ENCODE measurements at regions not wholly inside any gene's neighbourhood (a gene's known extent, or its start where the extent isn't known, plus 50 kb on each side); places are given as distances from the start of the nearest gene placed in this dataset.
"Not testable (repeated sequence)": the region's sequence is repeated elsewhere in the genome, so short reads cannot be mapped to it uniquely, and the experiment has no call there.

DNA sequence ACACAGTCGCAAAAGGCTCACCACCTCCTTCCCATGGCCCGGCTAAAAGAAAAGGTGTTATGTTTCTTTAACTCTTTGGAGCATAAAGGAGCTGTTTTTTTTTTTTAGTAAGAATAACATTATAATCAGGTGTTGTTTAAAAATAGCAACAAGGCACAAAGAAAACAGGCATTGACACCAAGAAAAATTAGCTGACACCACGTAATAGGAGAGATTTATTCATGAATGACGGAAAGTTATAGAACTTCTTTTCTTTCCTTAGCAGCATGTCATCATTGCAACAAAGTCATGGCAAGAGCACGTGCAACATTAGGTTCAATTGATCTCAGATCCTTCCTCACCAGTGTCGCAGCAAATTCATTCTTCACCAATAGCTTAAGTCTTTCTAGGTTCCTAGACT is 302.9 kb upstream of the ZFP42 start:
- Histone ChIP-seq H3K9me3 (ENCODE audit: control insufficient read depth in 1 of 2, low read length in 2 of 2) (peaks cover 0 to 2% of the 10 kb centered on the region in 2 donors), H3K4me3 (ENCODE audit: low read depth in 1 of 2, low read length in 2 of 2) (no peak overlapping the region), H3K36me3 (ENCODE audit: control insufficient read depth in 1 of 2, insufficient read depth in 2 of 2, low read length in 2 of 2) (no peaks in the 10 kb centered on the region), H3K27ac (ENCODE audit: low read depth, low read length) (no peak overlapping the region), H3K9ac (ENCODE audit: low read depth in 1 of 2, low read length in 2 of 2) (no peak overlapping the region), H3K4me1 (ENCODE audit: control insufficient read depth in 1 of 2, insufficient read depth in 2 of 2, low read length in 2 of 2) (no peaks in the 10 kb centered on the region), H3K27me3 (ENCODE audit: control insufficient read depth in 1 of 2, insufficient read depth in 2 of 2, low read length in 2 of 2) (no peaks in the 10 kb centered on the region)

DNA sequence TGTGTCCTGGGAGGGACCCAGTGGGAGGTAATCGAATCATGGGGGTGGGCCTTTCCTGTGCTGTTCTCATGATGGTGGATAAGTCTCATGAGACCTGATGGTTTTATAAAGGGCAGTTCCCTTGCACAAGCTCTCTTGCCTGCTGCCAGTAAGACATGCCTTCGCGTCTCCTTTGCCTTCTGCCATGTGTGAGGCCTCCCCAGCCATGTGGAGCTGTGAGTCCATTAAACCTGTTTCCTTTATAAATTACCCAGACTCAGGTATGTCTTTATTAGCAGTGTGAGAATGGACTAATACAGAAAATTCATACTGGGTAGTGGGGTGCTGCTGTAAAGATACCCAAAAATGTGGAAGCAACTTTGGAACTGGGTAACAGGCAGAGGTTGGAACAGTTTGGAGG is 300.0 kb upstream of the ZFP42 start:
- not testable (repeated sequence) for H3K4me1 ChIP-seq (ENCODE audit: control insufficient read depth in 1 of 2, insufficient read depth in 2 of 2, low read length in 2 of 2); H3K27me3 ChIP-seq (ENCODE audit: control insufficient read depth in 1 of 2, insufficient read depth in 2 of 2, low read length in 2 of 2); H3K4me3 ChIP-seq (ENCODE audit: low read depth in 1 of 2, low read length in 2 of 2); H3K9me3 ChIP-seq (ENCODE audit: control insufficient read depth in 1 of 2, low read length in 2 of 2); H3K9ac ChIP-seq (ENCODE audit: low read depth in 1 of 2, low read length in 2 of 2); H3K27ac ChIP-seq (ENCODE audit: low read depth, low read length); H3K36me3 ChIP-seq (ENCODE audit: control insufficient read depth in 1 of 2, insufficient read depth in 2 of 2, low read length in 2 of 2)

DNA sequence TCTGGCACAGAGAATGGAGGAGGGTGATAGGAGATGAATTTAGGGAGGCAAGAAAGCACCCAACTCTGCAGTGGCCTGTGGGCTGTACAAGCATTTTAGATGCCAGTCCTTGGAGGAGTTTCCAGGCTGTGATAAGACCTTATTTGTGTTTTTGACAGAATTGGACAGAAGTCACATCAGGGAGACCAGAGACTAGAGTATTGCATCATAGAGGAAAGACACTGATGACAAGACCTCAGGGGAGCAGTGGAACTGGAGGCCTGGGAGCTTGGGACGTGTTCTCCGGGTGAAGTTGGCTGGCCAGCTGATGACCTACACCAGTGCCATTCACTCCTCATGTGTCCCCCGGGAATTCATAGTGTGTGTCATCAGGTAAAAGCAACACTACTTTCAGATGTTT is 284.0 kb upstream of the ZFP42 start:
- Histone ChIP-seq H3K9ac (ENCODE audit: low read depth in 1 of 2, low read length in 2 of 2) (no peak overlapping the region), H3K27ac (ENCODE audit: low read depth, low read length) (no peak overlapping the region), H3K4me3 (ENCODE audit: low read depth in 1 of 2, low read length in 2 of 2) (no peak overlapping the region), H3K9me3 (ENCODE audit: control insufficient read depth in 1 of 2, low read length in 2 of 2) (peaks cover 3 to 11% of the 10 kb centered on the region in 2 donors), H3K27me3 (ENCODE audit: control insufficient read depth in 1 of 2, insufficient read depth in 2 of 2, low read length in 2 of 2) (no peaks in the 10 kb centered on the region), H3K36me3 (ENCODE audit: control insufficient read depth in 1 of 2, insufficient read depth in 2 of 2, low read length in 2 of 2) (no peaks in the 10 kb centered on the region), H3K4me1 (ENCODE audit: control insufficient read depth in 1 of 2, insufficient read depth in 2 of 2, low read length in 2 of 2) (no peaks in the 10 kb centered on the region)

DNA sequence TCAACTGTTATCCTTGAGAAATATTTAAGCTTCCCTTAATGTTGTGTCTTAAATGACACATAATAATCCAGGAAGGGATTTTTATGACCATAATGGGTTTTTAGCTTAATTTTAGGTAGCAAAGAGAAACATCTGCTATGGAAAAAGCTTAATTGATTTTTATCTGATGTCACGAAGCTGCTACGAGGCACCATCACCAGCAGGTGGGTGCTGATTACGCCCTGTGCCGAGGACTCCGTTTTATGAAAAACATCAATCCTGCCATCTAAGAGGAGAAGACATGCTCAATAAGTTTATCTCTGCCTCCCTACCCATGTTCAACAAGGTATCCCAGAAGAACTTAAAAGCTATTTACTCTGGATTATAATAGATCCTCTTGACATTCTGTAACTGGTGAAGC is 280.6 kb upstream of the ZFP42 start:
- Histone ChIP-seq H3K4me1 (ENCODE audit: control insufficient read depth in 1 of 2, insufficient read depth in 2 of 2, low read length in 2 of 2) (no peaks in the 10 kb centered on the region), H3K27ac (ENCODE audit: low read depth, low read length) (no peak overlapping the region), H3K4me3 (ENCODE audit: low read depth in 1 of 2, low read length in 2 of 2) (no peak overlapping the region), H3K27me3 (ENCODE audit: control insufficient read depth in 1 of 2, insufficient read depth in 2 of 2, low read length in 2 of 2) (no peaks in the 10 kb centered on the region), H3K9me3 (ENCODE audit: control insufficient read depth in 1 of 2, low read length in 2 of 2) (no peaks in the 10 kb centered on the region), H3K36me3 (ENCODE audit: control insufficient read depth in 1 of 2, insufficient read depth in 2 of 2, low read length in 2 of 2) (no peaks in the 10 kb centered on the region), H3K9ac (ENCODE audit: low read depth in 1 of 2, low read length in 2 of 2) (no peak overlapping the region)

DNA sequence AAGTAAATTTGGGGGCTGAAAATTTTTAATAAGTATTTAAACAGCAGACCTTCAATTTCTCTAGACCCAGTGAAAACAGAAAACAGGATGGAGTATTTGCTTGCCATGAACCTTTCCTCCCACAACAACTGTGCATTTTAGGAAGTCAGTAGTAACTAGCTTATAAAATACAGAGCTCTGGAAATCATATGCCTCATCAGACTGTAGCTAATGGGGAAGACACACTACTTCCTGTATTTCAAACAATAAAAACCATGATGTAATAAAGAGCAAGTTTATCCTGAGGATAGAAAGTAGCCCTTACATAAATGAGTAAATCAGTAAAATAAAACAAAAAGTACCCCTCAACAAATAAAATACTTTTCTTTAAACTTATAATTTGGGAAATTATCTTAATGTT is 280.1 kb upstream of the ZFP42 start:
- Histone ChIP-seq H3K36me3 (ENCODE audit: control insufficient read depth in 1 of 2, insufficient read depth in 2 of 2, low read length in 2 of 2) (no peaks in the 10 kb centered on the region), H3K4me1 (ENCODE audit: control insufficient read depth in 1 of 2, insufficient read depth in 2 of 2, low read length in 2 of 2) (no peaks in the 10 kb centered on the region), H3K4me3 (ENCODE audit: low read depth in 1 of 2, low read length in 2 of 2) (no peak overlapping the region), H3K27ac (ENCODE audit: low read depth, low read length) (no peak overlapping the region), H3K9me3 (ENCODE audit: control insufficient read depth in 1 of 2, low read length in 2 of 2) (no peaks in the 10 kb centered on the region), H3K9ac (ENCODE audit: low read depth in 1 of 2, low read length in 2 of 2) (no peak overlapping the region), H3K27me3 (ENCODE audit: control insufficient read depth in 1 of 2, insufficient read depth in 2 of 2, low read length in 2 of 2) (no peaks in the 10 kb centered on the region)

DNA sequence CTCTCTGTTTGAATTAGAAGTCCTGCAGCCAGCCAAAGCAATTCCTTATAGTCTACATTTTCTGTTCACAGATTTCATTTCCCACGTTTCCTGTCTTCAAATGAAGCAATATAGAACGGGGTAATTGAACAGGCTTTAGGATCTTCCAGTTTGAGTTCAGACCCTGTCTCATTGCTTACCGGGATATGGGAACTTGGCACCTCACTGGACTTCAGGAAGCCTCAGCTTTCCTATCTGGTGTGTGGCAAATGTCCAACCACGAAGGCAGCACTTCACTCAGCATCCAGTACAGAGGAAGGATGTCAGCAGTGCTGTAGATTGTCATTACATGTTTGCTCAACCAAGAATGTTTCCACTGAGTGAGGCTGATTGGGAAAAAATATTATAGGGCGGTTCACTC is 271.1 kb upstream of the ZFP42 start:
- Histone ChIP-seq H3K27ac (ENCODE audit: low read depth, low read length) (no peak overlapping the region), H3K27me3 (ENCODE audit: control insufficient read depth in 1 of 2, insufficient read depth in 2 of 2, low read length in 2 of 2) (no peaks in the 10 kb centered on the region), H3K36me3 (ENCODE audit: control insufficient read depth in 1 of 2, insufficient read depth in 2 of 2, low read length in 2 of 2) (no peaks in the 10 kb centered on the region), H3K4me3 (ENCODE audit: low read depth in 1 of 2, low read length in 2 of 2) (no peak overlapping the region), H3K9ac (ENCODE audit: low read depth in 1 of 2, low read length in 2 of 2) (no peak overlapping the region), H3K9me3 (ENCODE audit: control insufficient read depth in 1 of 2, low read length in 2 of 2) (peaks cover under 1 to 4% of the 10 kb centered on the region in 2 donors), H3K4me1 (ENCODE audit: control insufficient read depth in 1 of 2, insufficient read depth in 2 of 2, low read length in 2 of 2) (no peaks in the 10 kb centered on the region)

DNA sequence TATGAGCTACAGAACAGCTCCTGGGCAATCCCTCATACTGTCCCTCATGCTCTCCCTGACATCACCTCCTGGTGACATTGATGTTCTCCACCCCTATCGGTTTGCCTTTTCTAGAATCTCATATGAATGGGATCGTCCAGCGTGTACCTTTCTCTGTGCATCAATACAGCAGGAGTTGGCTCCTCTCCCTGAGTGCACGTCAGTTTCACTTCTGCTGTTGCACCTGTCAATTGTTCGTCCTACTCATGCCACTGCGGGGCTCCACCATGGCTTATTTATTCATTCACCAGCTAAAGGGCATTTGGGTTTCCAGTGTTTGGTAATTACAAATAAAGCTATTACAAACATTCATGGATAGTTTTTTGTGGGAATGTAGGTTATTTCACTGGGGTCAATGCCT is 269.1 kb upstream of the ZFP42 start:
- Histone ChIP-seq H3K27me3 (ENCODE audit: control insufficient read depth in 1 of 2, insufficient read depth in 2 of 2, low read length in 2 of 2) (no peaks in the 10 kb centered on the region), H3K36me3 (ENCODE audit: control insufficient read depth in 1 of 2, insufficient read depth in 2 of 2, low read length in 2 of 2) (no peaks in the 10 kb centered on the region), H3K9ac (ENCODE audit: low read depth in 1 of 2, low read length in 2 of 2) (no peak overlapping the region), H3K9me3 (ENCODE audit: control insufficient read depth in 1 of 2, low read length in 2 of 2) (peaks cover 6 to 10% of the 10 kb centered on the region in 2 donors), H3K4me1 (ENCODE audit: control insufficient read depth in 1 of 2, insufficient read depth in 2 of 2, low read length in 2 of 2) (no peaks in the 10 kb centered on the region), H3K4me3 (ENCODE audit: low read depth in 1 of 2, low read length in 2 of 2) (no peak overlapping the region), H3K27ac (ENCODE audit: low read depth, low read length) (no peak overlapping the region)

DNA sequence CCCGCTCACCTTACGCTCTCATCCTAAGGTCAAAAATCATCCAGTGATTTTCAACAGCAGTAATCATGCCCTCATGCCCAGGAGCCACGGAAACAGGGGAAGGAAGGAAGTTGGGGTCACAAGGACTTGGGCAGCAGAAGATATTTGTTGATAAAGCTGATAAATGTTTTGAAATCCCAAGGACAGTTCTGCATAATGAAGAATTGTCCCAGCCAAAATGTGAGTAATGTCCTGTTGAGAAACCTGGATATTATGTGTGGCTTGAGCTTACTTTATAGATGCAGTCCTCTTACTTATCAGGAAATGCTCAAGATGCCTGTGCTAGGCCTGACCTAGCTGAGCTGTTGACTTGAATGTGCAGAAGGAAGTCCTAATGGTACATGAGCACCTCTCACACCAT is 263.0 kb upstream of the ZFP42 start:
- H3K4me3 ChIP-seq (ENCODE audit: low read depth in 1 of 2, low read length in 2 of 2): no peak overlapping the region
- H3K9me3 ChIP-seq (ENCODE audit: control insufficient read depth in 1 of 2, low read length in 2 of 2): peaks cover 6 to 10% of the 10 kb centered on the region in 2 donors
- H3K27ac ChIP-seq (ENCODE audit: low read depth, low read length): no peak overlapping the region
- H3K27me3 ChIP-seq (ENCODE audit: control insufficient read depth in 1 of 2, insufficient read depth in 2 of 2, low read length in 2 of 2): no peaks in the 10 kb centered on the region
- H3K9ac ChIP-seq (ENCODE audit: low read depth in 1 of 2, low read length in 2 of 2): no peak overlapping the region
- no peaks in the 10 kb centered on the region for H3K4me1 ChIP-seq (ENCODE audit: control insufficient read depth in 1 of 2, insufficient read depth in 2 of 2, low read length in 2 of 2)
- no peaks in the 10 kb centered on the region for H3K36me3 ChIP-seq (ENCODE audit: control insufficient read depth in 1 of 2, insufficient read depth in 2 of 2, low read length in 2 of 2)

DNA sequence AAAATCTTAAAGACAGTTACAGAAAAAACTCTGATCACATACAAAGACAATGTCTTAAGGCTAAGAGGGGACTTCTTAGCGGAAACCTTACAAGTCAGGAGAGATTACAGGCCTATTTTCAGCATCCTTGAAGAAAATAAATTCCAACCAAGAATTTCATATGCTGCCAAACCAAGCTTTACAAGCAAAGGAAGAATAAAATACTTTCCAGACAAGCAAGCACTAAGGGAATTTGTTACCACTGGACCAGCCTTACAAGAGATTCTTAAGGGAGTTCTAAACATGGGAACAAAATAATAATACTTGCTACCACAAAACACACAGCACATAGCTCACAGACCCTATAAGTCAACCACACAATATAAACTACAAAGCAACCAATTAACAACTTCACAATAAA is 255.8 kb upstream of the ZFP42 start:
- H3K27ac ChIP-seq (ENCODE audit: low read depth, low read length): no peak overlapping the region
- no peaks in the 10 kb centered on the region for H3K27me3 ChIP-seq (ENCODE audit: control insufficient read depth in 1 of 2, insufficient read depth in 2 of 2, low read length in 2 of 2)
- H3K9me3 ChIP-seq (ENCODE audit: control insufficient read depth in 1 of 2, low read length in 2 of 2): peaks cover 5 to 19% of the 10 kb centered on the region in 2 donors
- H3K4me1 ChIP-seq (ENCODE audit: control insufficient read depth in 1 of 2, insufficient read depth in 2 of 2, low read length in 2 of 2): no peaks in the 10 kb centered on the region
- H3K36me3 ChIP-seq (ENCODE audit: control insufficient read depth in 1 of 2, insufficient read depth in 2 of 2, low read length in 2 of 2): no peaks in the 10 kb centered on the region
- no peak overlapping the region for H3K9ac ChIP-seq (ENCODE audit: low read depth in 1 of 2, low read length in 2 of 2)
- no peak overlapping the region for H3K4me3 ChIP-seq (ENCODE audit: low read depth in 1 of 2, low read length in 2 of 2)

DNA sequence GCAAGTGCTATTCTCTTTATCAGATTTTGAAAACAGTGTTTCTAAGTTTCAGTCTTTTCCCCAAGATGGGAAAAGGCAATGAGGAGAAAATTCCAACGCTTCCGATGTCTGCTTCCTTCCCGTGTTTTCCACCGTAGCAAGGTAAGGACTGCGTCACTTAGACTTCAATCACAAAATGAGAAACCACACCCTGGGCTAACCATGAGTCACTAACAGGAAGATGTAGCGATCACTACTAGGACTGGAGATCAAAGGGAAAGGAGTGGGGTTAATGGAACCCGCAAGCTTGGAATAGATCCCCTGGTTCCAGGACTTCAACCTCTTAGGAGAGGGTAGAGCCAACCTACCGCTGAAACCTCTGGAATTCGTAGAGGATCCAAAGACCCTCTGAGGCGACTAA is 250.7 kb upstream of the ZFP42 start:
- H3K9ac ChIP-seq (ENCODE audit: low read depth in 1 of 2, low read length in 2 of 2): no peak overlapping the region
- H3K4me3 ChIP-seq (ENCODE audit: low read depth in 1 of 2, low read length in 2 of 2): no peak overlapping the region

DNA sequence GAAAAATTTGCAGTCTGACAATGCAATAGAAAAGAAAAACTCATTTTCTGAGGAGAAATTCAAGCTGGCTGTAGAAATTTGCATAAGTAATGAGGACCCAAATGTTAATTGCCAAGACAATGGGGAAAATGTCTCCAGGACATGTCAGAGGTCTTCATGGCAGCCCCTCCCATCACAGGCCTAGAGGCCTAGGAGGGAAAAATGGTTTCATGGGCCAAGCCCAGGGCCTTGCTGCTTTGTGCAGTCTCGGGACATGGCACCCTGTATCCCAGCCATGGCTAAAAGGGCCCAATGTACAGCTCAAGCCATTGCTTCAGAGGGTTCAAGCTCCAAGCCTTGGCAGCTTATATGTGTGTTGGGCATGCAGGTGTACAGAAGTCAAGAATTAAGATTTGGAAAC is 244.9 kb upstream of the ZFP42 start:
- H3K27ac ChIP-seq (ENCODE audit: low read depth, low read length); H3K4me1 ChIP-seq (ENCODE audit: control insufficient read depth in 1 of 2, insufficient read depth in 2 of 2, low read length in 2 of 2); H3K9ac ChIP-seq (ENCODE audit: low read depth in 1 of 2, low read length in 2 of 2); H3K27me3 ChIP-seq (ENCODE audit: control insufficient read depth in 1 of 2, insufficient read depth in 2 of 2, low read length in 2 of 2); H3K36me3 ChIP-seq (ENCODE audit: control insufficient read depth in 1 of 2, insufficient read depth in 2 of 2, low read length in 2 of 2); H3K9me3 ChIP-seq (ENCODE audit: control insufficient read depth in 1 of 2, low read length in 2 of 2); H3K4me3 ChIP-seq (ENCODE audit: low read depth in 1 of 2, low read length in 2 of 2): not testable (repeated sequence)

More for the DNA sequence above, 250.7 kb upstream of the ZFP42 start:
- Histone ChIP-seq H3K27me3 (ENCODE audit: control insufficient read depth in 1 of 2, insufficient read depth in 2 of 2, low read length in 2 of 2) (no peaks in the 10 kb centered on the region), H3K9me3 (ENCODE audit: control insufficient read depth in 1 of 2, low read length in 2 of 2) (peaks cover 4 to 8% of the 10 kb centered on the region in 2 donors), H3K36me3 (ENCODE audit: control insufficient read depth in 1 of 2, insufficient read depth in 2 of 2, low read length in 2 of 2) (no peaks in the 10 kb centered on the region), H3K27ac (ENCODE audit: low read depth, low read length) (no peak overlapping the region), H3K4me1 (ENCODE audit: control insufficient read depth in 1 of 2, insufficient read depth in 2 of 2, low read length in 2 of 2) (no peaks in the 10 kb centered on the region)

All from duodenal mucosa (tissue), 2 donors.